GM12801 (cell line): ENCODE measurements at regions not wholly inside any gene's neighbourhood (a gene's known extent, or its start where the extent isn't known, plus 50 kb on each side); places are given as distances from the start of the nearest gene placed in this dataset.

Experiments used
- TF ChIP-seq, protein P1 (sequence below): IDR thresholded peaks from one replicate; pipeline ENCODE4 v1.5.1; 2011; ENCODE audit warnings: control low read depth; ENCODE audit not compliant: insufficient read length; ENCODE audit errors: extremely low read depth

- TF ChIP-seq, protein P1, sequence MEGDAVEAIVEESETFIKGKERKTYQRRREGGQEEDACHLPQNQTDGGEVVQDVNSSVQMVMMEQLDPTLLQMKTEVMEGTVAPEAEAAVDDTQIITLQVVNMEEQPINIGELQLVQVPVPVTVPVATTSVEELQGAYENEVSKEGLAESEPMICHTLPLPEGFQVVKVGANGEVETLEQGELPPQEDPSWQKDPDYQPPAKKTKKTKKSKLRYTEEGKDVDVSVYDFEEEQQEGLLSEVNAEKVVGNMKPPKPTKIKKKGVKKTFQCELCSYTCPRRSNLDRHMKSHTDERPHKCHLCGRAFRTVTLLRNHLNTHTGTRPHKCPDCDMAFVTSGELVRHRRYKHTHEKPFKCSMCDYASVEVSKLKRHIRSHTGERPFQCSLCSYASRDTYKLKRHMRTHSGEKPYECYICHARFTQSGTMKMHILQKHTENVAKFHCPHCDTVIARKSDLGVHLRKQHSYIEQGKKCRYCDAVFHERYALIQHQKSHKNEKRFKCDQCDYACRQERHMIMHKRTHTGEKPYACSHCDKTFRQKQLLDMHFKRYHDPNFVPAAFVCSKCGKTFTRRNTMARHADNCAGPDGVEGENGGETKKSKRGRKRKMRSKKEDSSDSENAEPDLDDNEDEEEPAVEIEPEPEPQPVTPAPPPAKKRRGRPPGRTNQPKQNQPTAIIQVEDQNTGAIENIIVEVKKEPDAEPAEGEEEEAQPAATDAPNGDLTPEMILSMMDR, result no peak
These were observed 335.9 kb upstream of the DPYD start for GRCh38 chr1:98256700-98257099.

- TF ChIP-seq, protein P1, result no peak
These were observed 332.3 kb upstream of the DPYD start for GRCh38 chr1:98253145-98253544.

DNA sequence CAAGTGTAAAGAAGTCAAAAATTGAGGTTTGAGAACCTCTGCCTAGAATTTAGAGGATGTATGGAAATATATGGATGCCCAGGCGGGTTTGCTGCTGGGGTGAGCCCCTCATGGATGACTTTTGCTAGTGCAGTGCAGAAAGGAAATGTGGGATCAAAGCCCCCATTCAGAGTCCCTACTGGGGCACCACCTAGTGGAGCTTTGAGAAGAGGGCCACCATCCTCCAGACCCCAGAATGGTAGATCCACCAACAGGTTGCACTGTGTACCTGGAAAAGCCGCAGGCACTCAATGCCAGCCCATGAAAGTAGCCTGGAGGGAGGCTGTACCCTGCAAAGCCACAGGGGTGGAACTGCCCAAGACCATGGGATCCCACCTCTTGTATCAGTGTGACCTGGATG lies 330.7 kb upstream of the DPYD start:
- TF ChIP-seq, protein P1, result no peak

DNA sequence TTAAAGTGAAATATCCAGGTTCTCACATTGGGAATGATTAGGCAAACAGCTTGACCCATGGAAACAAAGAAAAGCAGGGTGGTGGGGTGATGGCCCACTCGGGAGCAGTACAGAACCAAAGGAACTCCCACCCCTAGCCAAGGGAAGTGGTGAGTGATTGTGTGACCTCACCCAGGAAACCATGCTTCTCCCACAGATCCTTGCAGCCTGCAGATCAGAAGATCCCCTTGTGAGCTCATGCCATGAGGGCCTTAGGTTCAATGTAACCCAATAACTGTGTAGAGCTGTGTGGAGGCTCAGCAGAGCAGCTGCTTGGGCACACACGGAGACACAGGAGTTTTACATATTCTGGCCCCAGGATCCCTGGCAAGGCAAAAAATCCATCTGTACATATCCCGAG lies 311.8 kb upstream of the DPYD start:
- TF ChIP-seq, protein P1, result no peak

DNA sequence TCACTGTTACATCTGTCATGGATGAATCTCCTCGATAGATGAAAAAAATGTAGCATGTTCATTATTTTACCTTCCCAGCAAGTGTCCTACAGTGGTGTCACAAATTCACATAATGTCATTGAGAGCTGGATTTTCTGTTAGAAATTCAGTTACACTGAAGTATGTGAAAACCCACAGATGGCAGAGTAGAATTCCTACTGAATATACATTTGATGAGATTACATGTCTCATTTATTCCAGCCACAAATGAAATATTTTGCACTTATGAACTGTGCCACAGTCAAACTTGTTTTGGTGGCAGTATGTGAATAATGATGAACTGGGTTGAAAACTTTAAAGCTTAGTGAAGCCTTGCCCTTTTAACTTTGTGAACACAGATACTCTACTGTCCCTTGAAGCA lies 301.9 kb upstream of the DPYD start:
- TF ChIP-seq, protein P1, result no peak

DNA sequence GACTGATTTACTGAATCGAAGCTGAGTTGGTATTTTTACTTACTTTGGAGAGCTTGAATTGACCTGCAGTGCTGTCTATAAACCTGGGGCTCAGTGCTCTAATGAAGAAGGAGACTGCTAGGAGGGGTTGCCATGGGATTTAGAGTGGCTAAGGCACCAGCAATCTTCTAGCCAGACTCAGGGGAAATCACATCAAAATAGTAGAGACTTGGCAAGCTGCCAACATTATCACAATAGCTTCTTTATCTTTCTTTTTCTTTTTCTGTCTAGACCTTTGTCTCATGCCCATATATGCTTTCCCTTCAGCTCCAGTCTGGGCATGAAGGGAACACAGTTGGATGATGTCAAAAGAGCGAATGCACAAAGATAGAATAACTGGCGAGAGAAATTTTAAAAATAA lies 301.1 kb upstream of the DPYD start:
- TF ChIP-seq, protein P1, result no peak

DNA sequence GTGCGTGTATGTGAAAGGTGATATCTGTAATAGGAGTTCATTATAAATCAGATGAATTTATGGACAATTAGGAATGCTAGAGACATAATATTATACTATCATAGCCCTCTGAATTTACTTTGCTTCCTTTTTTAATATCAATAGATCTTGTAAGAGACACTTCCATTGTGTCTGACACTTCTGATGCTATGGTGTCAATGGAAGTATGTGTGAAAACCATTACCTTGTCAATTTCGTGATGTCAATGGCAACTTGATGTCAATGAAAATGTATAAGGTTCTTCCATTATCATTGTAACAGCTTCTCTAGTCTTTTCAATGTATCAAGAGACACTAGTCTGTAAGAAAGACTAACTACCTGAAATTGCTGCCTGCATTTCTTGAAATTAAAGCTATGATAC lies 296.8 kb upstream of the DPYD start:
- TF ChIP-seq, protein P1, result no peak

DNA sequence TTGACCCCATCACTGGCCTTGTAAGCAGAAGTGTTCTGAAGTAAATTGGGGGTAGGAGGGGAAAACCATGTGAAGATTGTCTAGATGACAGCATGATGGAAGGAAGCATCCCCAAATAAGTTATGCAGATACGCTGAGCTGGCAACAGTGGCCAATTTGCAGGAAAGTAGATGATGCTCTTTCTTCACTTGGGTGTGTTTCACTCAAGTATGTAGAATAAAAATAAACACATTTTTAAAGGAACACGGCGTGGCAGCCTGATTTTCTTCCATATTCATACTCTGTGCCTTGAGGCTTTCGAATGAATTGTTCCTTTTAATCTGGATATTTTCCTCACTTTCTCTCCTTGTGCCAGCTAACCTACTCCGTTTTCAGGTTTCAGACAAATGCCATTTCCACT lies 295.5 kb upstream of the DPYD start:
- TF ChIP-seq, protein P1, result no peak
